ENCODE measurements at regions not wholly inside any gene's neighbourhood (a gene's known extent, or its start where the extent isn't known, plus 50 kb on each side); places are given as distances from the start of the nearest gene placed in this dataset.

GRCh38 chr1:239536165-239536849, 149.9 kb downstream of the CHRM3 start:
- no peak for TF ChIP-seq CTCF (IDR thresholded peaks at IDR 0.05 in 8 of 11, conservative IDR thresholded peaks at IDR 0.05 in 3 of 11)
- no peak for TF ChIP-seq POLR2A (IDR thresholded peaks at IDR 0.05)
- no peak for TF ChIP-seq POLR2AphosphoS5 (IDR thresholded peaks at IDR 0.05)
